ENCODE measurements at regions not wholly inside any gene's neighbourhood (a gene's known extent, or its start where the extent isn't known, plus 50 kb on each side); places are given as distances from the start of the nearest gene placed in this dataset.

DNA sequence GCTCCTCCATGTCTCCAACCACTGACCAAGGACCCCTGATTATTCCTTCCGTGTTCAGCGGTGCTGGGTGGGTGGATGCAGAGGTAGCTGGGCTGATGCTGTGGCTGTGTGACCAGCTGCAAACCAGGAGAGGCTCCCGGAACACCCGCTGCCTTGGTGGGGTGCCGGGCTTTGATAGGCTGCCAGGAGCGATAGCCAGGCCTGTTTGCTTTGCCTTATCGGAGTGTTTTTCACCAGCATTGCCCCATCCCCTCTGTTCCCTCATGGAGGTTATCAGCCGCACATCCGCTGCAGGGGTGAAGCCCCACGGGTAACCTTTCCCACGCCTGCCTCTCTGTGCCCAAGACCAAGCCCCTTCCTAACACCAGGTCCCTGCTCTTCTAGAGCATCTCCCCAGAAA lies 354.3 kb downstream of the C16orf95 start:
- peaks cover 0 to 58% of the 10 kb centered on the region in 2 donors for H3K27me3 ChIP-seq
- intact Hi-C loops (cut with DNase I): no loop called here
- no peak overlapping the region for H3K4me3 ChIP-seq
- H3K9me3 ChIP-seq: no peaks in the 10 kb centered on the region
- no peaks in the 10 kb centered on the region for H3K4me1 ChIP-seq
- H3K36me3 ChIP-seq: no peaks in the 10 kb centered on the region
- TF ChIP-seq, protein P1, sequence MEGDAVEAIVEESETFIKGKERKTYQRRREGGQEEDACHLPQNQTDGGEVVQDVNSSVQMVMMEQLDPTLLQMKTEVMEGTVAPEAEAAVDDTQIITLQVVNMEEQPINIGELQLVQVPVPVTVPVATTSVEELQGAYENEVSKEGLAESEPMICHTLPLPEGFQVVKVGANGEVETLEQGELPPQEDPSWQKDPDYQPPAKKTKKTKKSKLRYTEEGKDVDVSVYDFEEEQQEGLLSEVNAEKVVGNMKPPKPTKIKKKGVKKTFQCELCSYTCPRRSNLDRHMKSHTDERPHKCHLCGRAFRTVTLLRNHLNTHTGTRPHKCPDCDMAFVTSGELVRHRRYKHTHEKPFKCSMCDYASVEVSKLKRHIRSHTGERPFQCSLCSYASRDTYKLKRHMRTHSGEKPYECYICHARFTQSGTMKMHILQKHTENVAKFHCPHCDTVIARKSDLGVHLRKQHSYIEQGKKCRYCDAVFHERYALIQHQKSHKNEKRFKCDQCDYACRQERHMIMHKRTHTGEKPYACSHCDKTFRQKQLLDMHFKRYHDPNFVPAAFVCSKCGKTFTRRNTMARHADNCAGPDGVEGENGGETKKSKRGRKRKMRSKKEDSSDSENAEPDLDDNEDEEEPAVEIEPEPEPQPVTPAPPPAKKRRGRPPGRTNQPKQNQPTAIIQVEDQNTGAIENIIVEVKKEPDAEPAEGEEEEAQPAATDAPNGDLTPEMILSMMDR (IDR thresholded peaks at IDR 0.05): no peak
- DNase-seq: no peak
- no peak for ATAC-seq
- no peak overlapping the region for H3K27ac ChIP-seq

DNA sequence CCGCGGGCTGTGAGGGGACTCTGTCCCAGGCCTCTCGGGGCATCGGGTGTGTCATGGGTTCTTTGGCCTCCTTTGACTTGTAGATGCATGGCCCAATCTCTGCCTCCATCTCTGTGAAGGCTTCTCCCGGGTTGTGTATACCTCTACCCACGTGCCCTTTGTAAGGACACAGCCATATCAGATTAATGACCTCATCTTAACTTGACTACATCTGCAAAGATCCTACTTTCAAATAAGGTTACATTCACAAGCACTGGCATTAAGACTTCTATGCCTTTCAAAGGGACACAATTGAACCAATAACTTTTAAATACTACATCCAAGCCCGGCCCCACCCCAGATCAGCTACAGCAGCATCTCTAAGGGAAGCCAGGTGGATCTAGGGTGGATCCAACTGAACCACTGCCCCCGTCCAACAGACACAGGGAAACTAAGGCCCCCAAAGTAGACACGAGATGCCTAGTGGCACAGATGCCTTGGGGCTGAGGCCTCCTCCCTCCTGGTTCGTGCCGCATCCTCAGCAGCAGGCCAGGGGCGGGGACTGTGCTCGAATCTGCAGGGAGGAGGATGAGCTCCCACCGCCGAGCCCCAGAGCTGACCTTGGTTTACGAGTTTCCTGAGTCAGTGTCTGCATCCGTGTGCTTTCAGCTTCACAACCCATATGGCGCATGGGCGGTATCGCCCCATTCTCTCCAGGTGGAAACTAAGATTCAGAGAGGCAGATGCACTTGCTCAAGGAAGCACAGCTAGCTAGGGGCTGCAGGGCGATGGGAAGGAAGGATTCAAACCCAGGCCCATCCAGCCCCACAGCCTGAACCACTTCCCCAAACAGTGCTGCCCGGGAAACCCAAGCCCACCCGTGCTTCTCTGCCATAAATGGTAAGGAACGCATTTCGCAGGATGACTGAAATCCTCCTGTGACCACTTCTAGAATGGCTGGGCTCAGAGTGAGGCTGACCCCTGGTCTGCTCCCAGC lies 353.3 kb downstream of the C16orf95 start:
- Histone ChIP-seq H3K27me3 (peaks cover 0 to 48% of the 10 kb centered on the region in 2 donors), H3K4me1 (no peaks in the 10 kb centered on the region), H3K9me3 (no peaks in the 10 kb centered on the region), H3K27ac (no peak overlapping the region), H3K36me3 (no peaks in the 10 kb centered on the region), H3K4me3 (no peak overlapping the region)
- TF ChIP-seq, protein P1 (IDR thresholded peaks at IDR 0.05): no peak
- ATAC-seq (no peak), DNase-seq (no peak)
- intact Hi-C loops (cut with DNase I): no loop called here

DNA sequence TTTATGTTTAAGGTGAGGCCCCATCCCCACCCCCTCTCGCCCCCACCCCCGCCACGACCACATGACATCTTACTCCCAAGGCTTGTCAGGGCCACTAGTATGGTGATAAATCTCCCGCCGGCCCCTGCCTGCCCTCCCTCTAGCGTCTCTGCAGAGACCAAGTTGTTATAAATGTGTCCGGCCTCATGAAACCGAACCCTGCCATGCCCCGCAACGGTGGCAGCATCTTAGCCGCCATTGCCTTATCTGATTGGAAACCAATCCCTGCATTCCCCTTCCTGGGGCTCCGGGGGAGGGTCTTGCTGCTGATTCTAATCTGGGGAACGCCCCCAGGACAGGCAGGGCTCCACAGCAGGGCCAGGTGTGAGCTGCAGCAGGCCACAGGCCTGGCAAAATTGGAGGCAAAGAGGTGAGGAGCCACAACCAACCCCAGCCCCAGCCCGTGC lies 352.4 kb downstream of the C16orf95 start:
- Histone ChIP-seq H3K4me3 (no peak overlapping the region), H3K9me3 (no peaks in the 10 kb centered on the region), H3K27me3 (peaks cover 0 to 48% of the 10 kb centered on the region in 2 donors), H3K4me1 (no peaks in the 10 kb centered on the region), H3K36me3 (no peaks in the 10 kb centered on the region), H3K27ac (no peak overlapping the region)
- TF ChIP-seq, protein P1 (IDR thresholded peaks at IDR 0.05): no peak
- intact Hi-C loops (cut with DNase I): no loop called here
- DNase-seq: no peak
- ATAC-seq: no peak

DNA sequence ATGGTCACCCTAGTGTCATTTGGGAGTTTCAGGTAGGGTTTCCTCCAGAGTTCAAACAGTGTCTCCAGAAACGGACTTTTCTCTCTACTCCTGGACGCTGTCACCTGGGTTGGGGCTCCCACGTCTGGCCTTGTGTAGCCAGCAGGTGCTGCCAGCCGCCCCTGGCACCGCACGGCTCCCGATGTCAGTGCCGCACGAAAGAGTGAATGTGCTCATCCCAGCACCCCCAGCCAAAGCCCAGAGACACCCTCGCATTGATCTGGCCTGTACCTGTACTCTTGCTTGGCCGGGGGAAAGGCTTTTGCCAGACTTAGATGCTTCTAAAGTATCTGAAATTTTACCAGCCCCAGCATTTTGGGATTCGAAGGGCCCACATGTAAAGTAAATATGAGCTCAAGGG lies 351.9 kb downstream of the C16orf95 start:
- no peaks in the 10 kb centered on the region for H3K36me3 ChIP-seq
- TF ChIP-seq, protein P1 (IDR thresholded peaks at IDR 0.05): no peak
- ATAC-seq (no peak), DNase-seq (no peak)
- H3K4me3 ChIP-seq: no peak overlapping the region
- H3K27ac ChIP-seq: no peak overlapping the region
- H3K9me3 ChIP-seq: no peaks in the 10 kb centered on the region
- no peaks in the 10 kb centered on the region for H3K4me1 ChIP-seq
- peaks cover 0 to 45% of the 10 kb centered on the region in 2 donors for H3K27me3 ChIP-seq
- intact Hi-C loops (cut with DNase I): no loop called here

DNA sequence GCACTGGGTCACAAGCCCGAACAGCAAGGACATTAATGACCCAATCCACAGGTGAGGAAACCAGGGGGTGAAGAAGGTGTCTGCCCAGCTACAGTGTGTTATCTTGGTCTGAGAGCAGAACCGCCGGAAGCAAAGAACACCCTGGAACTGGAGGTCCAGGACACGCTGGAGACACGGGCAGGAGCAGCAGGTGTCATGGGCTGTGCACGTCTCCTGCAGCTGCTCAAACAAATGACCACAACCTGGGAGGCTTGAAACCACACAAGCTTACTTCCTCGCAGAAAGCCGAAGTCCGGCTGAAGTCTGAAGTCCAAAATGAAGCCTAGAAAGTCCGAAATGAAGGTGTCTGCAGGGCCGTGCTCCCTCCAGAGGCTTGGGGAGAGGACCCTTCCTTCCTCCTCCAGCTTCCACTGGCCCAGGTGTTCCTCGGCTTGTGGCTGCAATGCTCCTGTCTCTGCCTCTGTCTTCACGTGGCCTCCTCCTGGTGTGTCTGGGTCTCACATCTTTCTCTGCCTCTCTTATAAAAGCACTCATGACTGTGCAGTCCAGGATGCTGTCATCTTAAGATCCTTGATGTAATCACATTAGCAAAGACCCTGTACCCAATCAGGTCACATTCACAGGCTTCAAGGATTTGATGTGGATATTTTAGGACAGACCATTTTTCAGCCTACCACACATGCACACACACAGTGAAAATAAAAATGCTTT lies 351.2 kb downstream of the C16orf95 start:
- Histone ChIP-seq H3K27ac (no peak overlapping the region), H3K4me3 (no peak overlapping the region), H3K4me1 (no peaks in the 10 kb centered on the region), H3K27me3 (peaks cover 0 to 38% of the 10 kb centered on the region in 2 donors), H3K9me3 (no peaks in the 10 kb centered on the region), H3K36me3 (no peaks in the 10 kb centered on the region)
- no peak for DNase-seq
- ATAC-seq: no peak
- TF ChIP-seq, protein P1 (IDR thresholded peaks at IDR 0.05): no peak
- intact Hi-C loops (cut with DNase I): no loop called here
